GM21447 (cell line): ENCODE measurements at regions not wholly inside any gene's neighbourhood (a gene's known extent, or its start where the extent isn't known, plus 50 kb on each side); places are given as distances from the start of the nearest gene placed in this dataset.

ENCODE experiments used
- ATAC-seq: cut with Tn5 transposase; IDR thresholded peaks from one replicate; pipeline ENCODE4 v1.9.1; 2021; ENCODE audit not compliant: unreplicated experiment

- ATAC-seq, result no peak
Measured at GRCh38 chr2:118622913-118623312, 224.5 kb downstream of the EN1 start.

GRCh38 chr2:118622108-118622507 lies 225.3 kb downstream of the EN1 start:
- ATAC-seq, result no peak

GRCh38 chr2:118618279-118618678 lies 229.2 kb downstream of the EN1 start:
- ATAC-seq, result no peak

- ATAC-seq, result no peak
Measured at GRCh38 chr2:118616432-118616831, 231.0 kb downstream of the EN1 start.

GRCh38 chr2:118614841-118615271 lies 232.6 kb downstream of the EN1 start:
- no peak for ATAC-seq

GRCh38 chr2:118613737-118614136 lies 233.7 kb downstream of the EN1 start:
- ATAC-seq, result no peak

- ATAC-seq, result no peak
Measured at GRCh38 chr2:118611691-118612090, 235.8 kb downstream of the EN1 start.

- ATAC-seq, result no peak
Measured at GRCh38 chr2:118609138-118609537, 238.3 kb downstream of the EN1 start.

GRCh38 chr2:118607641-118608040 lies 239.8 kb downstream of the EN1 start:
- no peak for ATAC-seq

- ATAC-seq, result no peak
Measured at GRCh38 chr2:118604811-118605210, 242.6 kb downstream of the EN1 start.

GRCh38 chr2:118604371-118604770 lies 243.1 kb downstream of the EN1 start:
- ATAC-seq, result no peak

- ATAC-seq, result no peak
Measured at GRCh38 chr2:118599141-118599540, 248.3 kb downstream of the EN1 start.

- ATAC-seq, result no peak
Measured at GRCh38 chr2:118596620-118597019, 250.8 kb downstream of the EN1 start.

GRCh38 chr2:118593257-118593656 lies 254.2 kb downstream of the EN1 start:
- ATAC-seq, result no peak

- no peak for ATAC-seq
Measured at GRCh38 chr2:118591223-118591622, 256.2 kb downstream of the EN1 start.

GRCh38 chr2:118589721-118590120 lies 257.7 kb downstream of the EN1 start:
- no peak for ATAC-seq

GRCh38 chr2:118588850-118589249 lies 258.6 kb downstream of the EN1 start:
- no peak for ATAC-seq

- ATAC-seq, result no peak
Measured at GRCh38 chr2:118586312-118586711, 261.1 kb downstream of the EN1 start.

- no peak for ATAC-seq
Measured at GRCh38 chr2:118584877-118585276, 262.6 kb downstream of the EN1 start.

- ATAC-seq, result no peak
Measured at GRCh38 chr2:118584062-118584749, 263.2 kb downstream of the EN1 start.

GRCh38 chr2:118582058-118582457 lies 265.4 kb downstream of the EN1 start:
- no peak for ATAC-seq

GRCh38 chr2:118580651-118581050 lies 266.8 kb downstream of the EN1 start:
- no peak for ATAC-seq

GRCh38 chr2:118580107-118580506 lies 267.3 kb downstream of the EN1 start:
- no peak for ATAC-seq
